ENCODE measurements at regions not wholly inside any gene's neighbourhood (a gene's known extent, or its start where the extent isn't known, plus 50 kb on each side); places are given as distances from the start of the nearest gene placed in this dataset.
"Not testable (repeated sequence)": the region's sequence is repeated elsewhere in the genome, so short reads cannot be mapped to it uniquely, and the experiment has no call there.

- DNase-seq: no peak
Measured at GRCh38 chr16:8436931-8437330, 153.4 kb downstream of the TMEM114 start.

- no peak for DNase-seq
Measured at GRCh38 chr16:8431783-8432182, 158.5 kb downstream of the TMEM114 start.

GRCh38 chr16:8430401-8430800 is 159.9 kb downstream of the TMEM114 start:
- DNase-seq: no peak

GRCh38 chr16:8426569-8426968 is 163.7 kb downstream of the TMEM114 start:
- no peak for DNase-seq

GRCh38 chr16:8417145-8417544 is 173.2 kb downstream of the TMEM114 start:
- DNase-seq: no peak

- DNase-seq: no peak
Measured at GRCh38 chr16:8408855-8409567, 181.3 kb downstream of the TMEM114 start.

GRCh38 chr16:8407351-8407750 is 183.0 kb downstream of the TMEM114 start:
- DNase-seq: no peak

GRCh38 chr16:8403978-8404749 is 186.1 kb downstream of the TMEM114 start:
- DNase-seq: no peak

GRCh38 chr16:8402981-8403843 is 187.1 kb downstream of the TMEM114 start:
- no peak for DNase-seq

- not testable (repeated sequence) for DNase-seq
Measured at GRCh38 chr16:8400683-8401082, 189.6 kb downstream of the TMEM114 start.

- no peak for DNase-seq
Measured at GRCh38 chr16:8398548-8398947, 191.8 kb downstream of the TMEM114 start.

- no peak for DNase-seq
Measured at GRCh38 chr16:8397223-8397622, 193.1 kb downstream of the TMEM114 start.

- no peak for DNase-seq
Measured at GRCh38 chr16:8396463-8396862, 193.8 kb downstream of the TMEM114 start.

- DNase-seq: no peak
Measured at GRCh38 chr16:8391257-8391656, 199.1 kb downstream of the TMEM114 start.

GRCh38 chr16:8388684-8389083 is 201.6 kb downstream of the TMEM114 start:
- no peak for DNase-seq

GRCh38 chr16:8381814-8382213 is 208.5 kb downstream of the TMEM114 start:
- no peak for DNase-seq

- no peak for DNase-seq
Measured at GRCh38 chr16:8380311-8380710, 210.0 kb downstream of the TMEM114 start.

GRCh38 chr16:8377864-8378263 is 212.4 kb downstream of the TMEM114 start:
- DNase-seq: no peak

GRCh38 chr16:8376858-8377257 is 213.5 kb downstream of the TMEM114 start:
- no peak for DNase-seq

GRCh38 chr16:8376430-8376829 is 213.9 kb downstream of the TMEM114 start:
- DNase-seq: no peak

- DNase-seq: no peak
Measured at GRCh38 chr16:8375232-8375587, 215.1 kb downstream of the TMEM114 start.

GRCh38 chr16:8374586-8375231 is 215.6 kb downstream of the TMEM114 start:
- DNase-seq: no peak

Measured in NCI-H345 (cell line).